NCI-H1417 (cell line): ENCODE measurements at regions not wholly inside any gene's neighbourhood (a gene's known extent, or its start where the extent isn't known, plus 50 kb on each side); places are given as distances from the start of the nearest gene placed in this dataset.

Experiments
- DNase-seq, 3 experiments: peaks; one replicate each; lab custom pipeline; 2025; lab: John Stamatoyannopoulos, UW

DNA sequence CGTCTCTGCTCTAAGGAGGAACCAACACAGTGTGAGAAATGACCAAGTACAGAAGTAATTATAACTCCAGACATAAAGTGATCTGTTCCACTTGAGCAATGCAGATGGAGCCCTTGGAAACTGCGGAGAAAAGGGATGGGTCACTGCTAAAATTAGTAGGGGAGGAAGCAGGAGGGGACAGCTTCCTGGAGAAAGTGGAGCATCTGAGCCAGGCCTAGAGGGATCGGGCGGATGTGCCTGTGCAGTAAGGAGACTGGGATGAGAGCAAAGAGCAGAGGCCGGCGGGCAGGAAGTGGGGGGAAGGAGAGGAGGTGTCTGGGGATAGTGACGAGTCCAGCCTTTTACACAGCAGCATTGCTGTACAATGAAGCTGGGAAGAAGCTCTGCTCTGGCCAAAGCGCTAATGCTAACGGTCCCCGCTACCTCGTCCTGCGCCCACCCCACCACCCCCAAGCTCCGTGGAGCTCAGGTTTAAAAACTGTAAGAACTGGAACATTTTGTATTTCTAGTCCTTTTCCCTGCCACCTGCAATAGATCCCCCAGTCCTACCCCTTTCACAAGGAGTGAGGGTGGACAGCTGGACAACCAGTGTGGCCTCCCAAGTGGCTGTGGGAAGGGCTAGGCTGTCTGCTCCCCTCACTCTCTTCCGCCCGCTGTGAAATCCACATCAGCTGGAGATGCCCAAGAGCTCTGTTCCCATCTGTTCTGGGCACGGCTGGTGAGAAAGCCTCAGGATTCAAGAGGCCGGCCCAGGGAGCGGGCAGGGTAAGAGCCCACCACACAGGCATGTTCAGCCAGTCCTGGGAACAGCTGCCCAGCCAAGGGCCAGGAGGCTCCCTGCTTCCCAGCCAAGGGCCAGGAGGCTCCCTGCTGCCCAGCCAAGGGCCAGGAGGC is 53.0 kb upstream of the HES1 start:
- DNase-seq = no peak

DNA sequence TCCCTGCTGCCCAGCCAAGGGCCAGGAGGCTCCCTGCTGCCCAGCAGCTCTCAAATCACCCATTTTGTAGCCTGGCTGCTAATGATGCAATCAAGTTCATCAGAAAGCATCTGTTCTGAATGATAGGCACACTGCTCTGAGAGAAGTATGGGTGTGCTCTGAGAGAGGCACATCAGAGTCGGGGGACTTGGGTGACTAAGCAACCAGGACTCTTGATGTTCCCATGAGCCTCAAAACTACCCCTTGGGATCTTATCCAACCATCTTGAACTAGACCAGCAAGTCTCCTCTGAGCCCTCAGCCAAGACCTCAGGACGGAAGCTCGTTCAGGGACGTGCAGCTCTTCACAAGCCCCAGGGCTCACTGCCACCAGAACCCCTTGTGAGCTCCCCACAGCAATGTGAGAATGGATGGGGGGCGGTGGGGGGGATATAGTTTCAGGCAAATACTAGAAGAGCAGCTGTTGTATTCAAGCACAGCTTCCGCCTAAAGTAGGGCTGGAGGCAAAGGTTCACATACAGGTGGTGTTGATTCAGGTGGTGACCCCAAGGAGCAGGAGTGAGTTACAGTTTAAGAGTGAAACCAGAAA is 52.2 kb upstream of the HES1 start:
- DNase-seq = peak in 1 of 3 experiments; percentile 18

DNA sequence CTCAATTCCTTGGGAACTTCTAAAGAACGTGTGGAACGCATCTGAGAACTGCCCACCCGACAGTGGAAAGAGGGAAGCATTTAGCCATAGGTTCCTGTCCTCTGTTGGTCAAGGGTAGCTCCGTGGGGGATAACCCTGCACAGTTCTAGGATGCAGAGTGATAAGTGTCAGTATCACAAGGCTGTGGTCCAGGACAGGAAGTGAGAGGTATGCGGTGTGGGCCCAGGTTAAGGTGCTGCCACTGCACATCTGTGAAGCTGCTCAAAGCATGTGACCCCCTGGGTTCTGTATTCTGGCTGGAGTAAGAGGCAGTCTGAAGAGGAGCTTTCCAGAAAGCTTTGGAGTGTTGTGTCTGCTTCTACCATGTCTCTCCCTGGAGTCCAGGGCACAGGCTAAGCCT is 51.7 kb upstream of the HES1 start:
- DNase-seq = no peak
